ENCODE measurements at regions not wholly inside any gene's neighbourhood (a gene's known extent, or its start where the extent isn't known, plus 50 kb on each side); places are given as distances from the start of the nearest gene placed in this dataset.

- TF ChIP-seq CTCF (IDR thresholded peaks at IDR 0.05) (no peak), POLR2A (IDR thresholded peaks at IDR 0.05) (no peak)
These were observed 969.7 kb downstream of the PDHA2 start for GRCh38 chr4:96809563-96809962.

Measured in body of pancreas (tissue), 4 donors.